ENCODE measurements at regions not wholly inside any gene's neighbourhood (a gene's known extent, or its start where the extent isn't known, plus 50 kb on each side); places are given as distances from the start of the nearest gene placed in this dataset.

GRCh38 chr5:116382874-116383266 is 191.8 kb downstream of the SEMA6A start:
- Histone ChIP-seq H3K4me1 (peaks cover 0 to 7% (median 0%) of the 10 kb centered on the region in 6 donors), H3K36me3 (peaks cover 0 to 26% (median 0%) of the 10 kb centered on the region in 6 donors), H3K27me3 (replicated peaks in 1 of 7) (no peaks in the 10 kb centered on the region), H3K4me3 (no peak overlapping the region), H3K27ac (no peak overlapping the region), H3K9me3 (peaks cover 0 to 10% (median 0%) of the 10 kb centered on the region in 8 donors)
- no peak for TF ChIP-seq POLR2AphosphoS5 (IDR thresholded peaks at IDR 0.05)
- no peak for TF ChIP-seq CTCF (IDR thresholded peaks at IDR 0.05 in 8 of 11, conservative IDR thresholded peaks at IDR 0.05 in 3 of 11)
- no peak for TF ChIP-seq POLR2A (IDR thresholded peaks at IDR 0.05)
- WGBS, 5 donors = 57 to 95% (median 70%) methylated on average over 3 of the region's 3 CpGs
- intact Hi-C loops (cut with DNase I; ENCODE audit: low total_unique reads) = no loop called here
- DNase-seq = no peak

DNA sequence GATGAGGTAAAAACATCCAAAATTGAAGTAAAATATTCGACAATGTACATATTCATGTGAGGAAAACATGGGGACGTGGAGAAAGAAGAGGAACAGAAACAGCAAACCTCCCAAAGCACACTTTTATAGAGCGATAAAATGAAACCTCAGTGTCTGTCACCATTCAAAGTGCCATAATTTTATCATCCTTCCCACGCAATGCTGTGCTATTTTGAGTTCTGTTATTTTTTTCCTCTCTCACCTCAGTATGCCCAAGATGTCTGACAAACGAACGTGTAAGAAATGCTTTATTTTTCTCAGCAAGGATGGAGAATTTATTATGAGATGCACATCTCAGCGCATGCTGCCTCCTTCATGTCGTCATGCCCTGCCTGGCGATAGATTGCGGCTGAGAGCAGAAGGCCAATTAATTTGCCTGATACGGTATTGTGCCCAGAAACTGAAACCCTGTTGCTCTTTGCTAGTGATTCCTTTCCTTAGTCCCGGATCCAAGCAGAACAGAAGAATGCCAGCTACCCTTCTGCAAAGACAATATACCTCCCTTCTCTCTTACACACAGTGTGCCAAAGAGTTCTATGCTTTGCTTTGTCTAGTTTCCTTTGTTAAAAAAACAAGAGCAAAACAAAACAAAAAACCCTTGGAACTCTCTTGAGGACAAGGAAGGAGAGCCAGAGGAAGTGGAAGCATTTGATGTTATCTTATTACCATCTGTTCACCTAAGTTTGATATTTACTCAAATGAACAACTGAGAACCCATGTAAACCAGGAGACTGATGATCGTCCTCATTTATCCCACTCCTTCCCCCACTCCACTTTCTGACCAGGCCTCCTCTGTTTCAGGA is 192.4 kb downstream of the SEMA6A start:
- 83 to 90% (median 90%) methylated on average over 13 of the region's 13 CpGs for WGBS, 5 donors
- intact Hi-C loops (cut with DNase I; ENCODE audit: low total_unique reads) = no loop called here
- Histone ChIP-seq H3K36me3 (peaks cover 0 to 26% (median 0%) of the 10 kb centered on the region in 6 donors), H3K4me1 (peaks cover 0 to 6% (median 0%) of the 10 kb centered on the region in 6 donors), H3K27me3 (replicated peaks in 1 of 7) (no peaks in the 10 kb centered on the region), H3K9me3 (peaks cover 0 to 4% (median 0%) of the 10 kb centered on the region in 8 donors), H3K4me3 (no peak overlapping the region), H3K27ac (no peak overlapping the region)
- no peak for DNase-seq
- no peak for TF ChIP-seq CTCF (IDR thresholded peaks at IDR 0.05 in 8 of 11, conservative IDR thresholded peaks at IDR 0.05 in 3 of 11)
- no peak for TF ChIP-seq POLR2A (IDR thresholded peaks at IDR 0.05)
- no peak for TF ChIP-seq POLR2AphosphoS5 (IDR thresholded peaks at IDR 0.05)

DNA sequence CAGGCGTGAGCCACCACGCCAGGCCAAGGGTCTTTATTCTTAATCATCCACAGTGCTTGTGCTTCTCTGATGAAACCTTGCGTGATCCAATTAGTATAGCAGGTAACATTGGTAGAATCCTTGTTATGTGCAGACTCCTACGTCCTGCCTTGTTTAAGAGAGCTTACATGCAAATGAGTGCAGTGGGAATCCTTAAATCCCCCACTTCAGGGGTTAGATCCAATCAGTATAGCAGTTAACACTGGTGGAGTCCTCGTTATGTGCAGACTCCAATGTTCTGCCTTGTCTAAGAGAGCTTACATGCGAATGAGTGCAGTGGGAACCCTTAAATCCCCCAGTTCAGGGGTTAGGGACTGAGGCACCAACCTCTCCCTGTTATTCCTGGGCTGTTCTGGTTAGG is 193.4 kb downstream of the SEMA6A start:
- 94 to 97% (median 95%) methylated on average over 6 of the region's 6 CpGs for WGBS, 5 donors
- no peaks in the 10 kb centered on the region for H3K27me3 ChIP-seq (replicated peaks in 1 of 7)
- no peak for DNase-seq
- H3K9me3 ChIP-seq = no peaks in the 10 kb centered on the region
- no peaks in the 10 kb centered on the region for H3K4me1 ChIP-seq
- H3K27ac ChIP-seq = no peak overlapping the region
- TF ChIP-seq CTCF (IDR thresholded peaks at IDR 0.05 in 8 of 11, conservative IDR thresholded peaks at IDR 0.05 in 3 of 11) (no peak), POLR2AphosphoS5 (IDR thresholded peaks at IDR 0.05) (no peak), POLR2A (IDR thresholded peaks at IDR 0.05) (no peak)
- peaks cover 0 to 26% (median 0%) of the 10 kb centered on the region in 6 donors for H3K36me3 ChIP-seq
- no peak overlapping the region for H3K4me3 ChIP-seq
- intact Hi-C loops (cut with DNase I; ENCODE audit: low total_unique reads) = no loop called here

DNA sequence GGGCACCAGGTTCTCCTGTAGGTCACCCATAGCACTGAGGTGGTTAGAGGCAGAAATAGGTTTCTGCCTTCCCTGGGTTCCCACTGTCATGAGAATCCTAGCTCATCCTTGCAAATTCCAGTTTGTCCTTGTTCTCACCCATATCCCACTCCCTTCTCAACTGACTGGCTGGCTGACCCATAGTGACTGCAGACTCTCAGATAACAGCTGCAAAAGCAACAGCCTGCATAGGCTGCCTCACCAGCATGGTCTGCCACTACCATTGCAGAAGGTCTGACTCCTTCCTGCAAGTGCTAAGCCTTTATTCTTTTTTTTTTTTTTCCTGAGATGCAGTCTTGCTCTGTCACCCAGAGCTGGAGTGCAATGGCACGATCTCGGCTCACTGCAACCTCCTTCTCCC is 194.0 kb downstream of the SEMA6A start:
- Histone ChIP-seq H3K27ac (no peak overlapping the region), H3K9me3 (no peaks in the 10 kb centered on the region), H3K27me3 (replicated peaks in 1 of 7) (no peaks in the 10 kb centered on the region), H3K4me1 (no peaks in the 10 kb centered on the region), H3K4me3 (no peak overlapping the region), H3K36me3 (peaks cover 0 to 21% (median 0%) of the 10 kb centered on the region in 6 donors)
- TF ChIP-seq CTCF (IDR thresholded peaks at IDR 0.05 in 8 of 11, conservative IDR thresholded peaks at IDR 0.05 in 3 of 11) = no peak
- TF ChIP-seq POLR2AphosphoS5 (IDR thresholded peaks at IDR 0.05) = no peak
- TF ChIP-seq POLR2A (IDR thresholded peaks at IDR 0.05) = no peak
- intact Hi-C loops (cut with DNase I; ENCODE audit: low total_unique reads) = no loop called here
- DNase-seq = no peak
- WGBS, 5 donors = 95 to 100% (median 100%) methylated on average over 2 of the region's 2 CpGs
